Stimulated activated CD8-positive, alpha-beta memory T cell treated with anti-CD3 and anti-CD28 coated beads, Interleukin-4, amount 100 ng/mL, for 48 hours (primary cell): ENCODE measurements at regions not wholly inside any gene's neighbourhood (a gene's known extent, or its start where the extent isn't known, plus 50 kb on each side); places are given as distances from the start of the nearest gene placed in this dataset.

Experiments used
- DNase-seq: peaks from one replicate; pipeline ENCODE4 v3.0.0-alpha.2; 2020

DNA sequence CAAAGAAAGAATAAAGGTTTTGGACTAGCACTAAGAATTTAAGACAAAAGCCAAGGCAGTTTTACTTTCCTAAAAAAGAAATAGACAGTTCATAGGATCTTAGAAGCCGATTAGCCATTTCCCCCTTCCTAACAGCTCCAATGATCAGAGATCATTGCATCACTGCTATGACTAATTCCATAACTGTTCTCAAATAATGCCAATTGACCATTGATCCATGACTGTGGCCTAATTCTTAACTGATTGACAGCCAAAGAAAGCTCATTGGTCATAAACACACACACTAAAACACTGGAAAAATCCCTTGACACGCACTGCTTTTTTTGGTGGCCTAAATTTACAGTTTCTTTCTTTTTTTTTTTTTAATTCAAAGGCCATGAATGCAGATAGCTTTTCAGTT lies 345.0 kb upstream of the ACVR2A start:
- no peak for DNase-seq

DNA sequence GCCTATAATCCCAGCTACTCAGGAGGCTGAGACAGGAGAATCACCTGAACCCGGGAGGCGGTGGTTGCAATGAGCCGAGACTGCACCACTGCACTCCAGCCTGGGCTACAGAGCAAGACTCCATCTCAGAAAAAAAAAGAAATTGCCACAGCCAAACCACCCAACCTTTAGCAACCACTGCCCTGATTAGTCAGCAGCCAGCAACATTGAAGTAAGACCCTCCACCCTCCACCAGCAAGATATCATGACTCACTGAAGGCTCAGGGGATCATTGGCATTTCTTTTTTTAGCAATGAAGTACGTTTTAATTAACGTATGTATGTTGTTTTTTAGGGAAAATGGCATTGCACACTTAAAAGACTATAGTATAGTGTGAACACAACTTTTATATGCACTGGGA lies 349.1 kb upstream of the ACVR2A start:
- no peak for DNase-seq

DNA sequence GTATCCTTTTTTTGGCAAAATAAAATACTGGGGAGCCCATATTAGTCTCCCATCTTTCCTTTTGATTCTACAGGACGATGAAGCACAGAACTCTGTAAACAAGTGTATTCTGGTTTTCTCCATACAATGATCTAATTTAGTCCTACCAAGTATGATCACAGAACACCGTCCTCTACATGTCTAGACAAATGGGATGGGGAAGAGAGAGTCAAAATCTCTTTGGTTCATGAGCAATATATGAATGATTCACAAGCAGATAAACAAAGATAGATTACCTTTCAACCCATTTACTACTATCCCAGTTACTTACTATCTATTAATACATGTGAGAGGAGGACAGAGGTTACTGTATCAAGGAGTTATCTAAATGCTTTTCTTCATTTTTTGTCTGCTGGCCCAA lies 352.4 kb upstream of the ACVR2A start:
- DNase-seq: no peak

DNA sequence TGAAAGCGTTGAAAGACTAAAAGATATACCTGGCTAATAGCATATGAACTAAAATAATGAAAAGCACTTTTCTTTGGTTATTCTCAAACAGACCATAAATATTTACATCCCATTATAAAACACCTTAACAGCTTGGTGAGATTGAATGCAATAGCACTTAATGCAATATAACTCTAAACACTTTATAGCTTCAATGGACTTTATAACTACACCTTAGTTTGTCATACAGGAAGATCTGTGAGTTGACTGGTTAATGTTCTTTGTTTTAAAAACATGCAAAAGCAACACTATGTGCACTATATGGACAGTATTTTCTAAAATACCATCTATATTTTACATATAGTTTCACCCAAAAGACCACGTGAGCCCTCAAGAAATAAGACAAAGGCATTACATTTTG lies 353.3 kb upstream of the ACVR2A start:
- DNase-seq: no peak

DNA sequence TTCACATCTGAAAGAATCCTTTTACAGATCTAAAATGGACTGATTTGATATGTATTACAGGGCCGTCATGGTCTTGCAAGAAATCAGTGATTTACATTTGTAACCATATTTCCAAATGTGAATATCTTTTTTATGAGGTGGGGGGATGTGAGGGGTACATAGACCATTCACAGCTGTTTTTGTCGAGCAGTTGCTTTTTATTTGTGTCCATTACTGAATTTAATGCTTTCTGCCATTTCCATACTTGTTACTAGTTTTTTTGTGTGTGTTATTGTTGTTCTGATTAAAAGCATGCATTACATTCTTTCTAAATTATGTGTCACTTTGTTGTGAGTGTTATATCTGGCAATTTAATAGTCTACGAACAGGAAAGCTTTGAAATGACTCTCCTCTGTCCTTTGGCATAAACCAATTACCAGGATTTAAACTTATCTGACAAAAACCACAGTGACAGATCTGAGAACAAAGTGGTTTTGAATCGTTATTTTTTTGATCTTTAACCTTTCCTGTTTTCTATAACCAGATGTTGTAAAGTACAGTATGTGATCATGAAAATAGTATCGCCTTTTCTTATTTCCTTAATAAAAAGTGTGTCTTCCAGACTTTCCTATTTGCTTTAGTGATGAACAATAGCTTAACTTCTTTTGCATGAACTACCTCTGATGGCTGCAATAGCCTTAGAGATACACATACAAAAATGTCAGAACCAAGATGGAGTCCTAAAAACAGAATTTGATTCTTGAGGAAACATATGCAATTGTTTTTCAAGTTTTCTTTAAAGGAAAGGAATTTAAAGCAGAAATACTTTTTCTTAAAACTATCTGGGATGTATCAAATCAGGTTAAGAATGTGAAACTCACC lies 354.2 kb upstream of the ACVR2A start:
- no peak for DNase-seq

DNA sequence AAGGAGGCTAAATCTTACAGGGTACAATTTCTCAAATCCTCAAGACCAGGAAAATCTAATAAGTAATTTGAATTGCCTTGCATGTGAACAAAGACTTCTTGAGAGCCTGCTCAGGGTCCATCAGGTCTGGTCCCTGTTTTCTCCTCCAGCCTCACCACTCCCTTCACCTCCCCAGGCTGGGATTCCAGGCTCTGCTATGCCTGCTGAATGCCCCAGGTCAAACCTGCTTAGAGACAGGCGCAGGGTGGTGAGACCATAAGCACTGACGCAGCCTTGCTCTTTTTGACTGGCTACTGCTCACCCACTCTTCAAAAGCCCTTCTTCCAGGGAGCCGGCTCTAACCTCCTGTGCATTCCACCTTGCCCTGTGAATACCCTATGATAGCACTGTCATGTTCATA lies 356.4 kb upstream of the ACVR2A start:
- no peak for DNase-seq

DNA sequence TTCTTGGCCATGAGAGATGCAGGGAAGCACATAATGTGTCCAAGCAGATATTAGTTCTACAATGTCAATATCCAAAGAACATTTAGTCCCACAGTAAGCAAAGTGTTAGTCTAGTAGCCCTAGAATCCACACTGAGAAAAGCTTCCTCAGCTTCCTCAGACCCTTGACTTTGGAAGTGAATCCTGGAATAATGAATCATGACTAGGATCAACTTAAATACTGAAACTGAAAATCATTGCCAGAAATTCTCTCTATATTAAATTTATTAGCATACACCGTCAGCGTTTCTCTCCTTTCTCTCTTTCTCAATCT lies 356.9 kb upstream of the ACVR2A start:
- DNase-seq: no peak

DNA sequence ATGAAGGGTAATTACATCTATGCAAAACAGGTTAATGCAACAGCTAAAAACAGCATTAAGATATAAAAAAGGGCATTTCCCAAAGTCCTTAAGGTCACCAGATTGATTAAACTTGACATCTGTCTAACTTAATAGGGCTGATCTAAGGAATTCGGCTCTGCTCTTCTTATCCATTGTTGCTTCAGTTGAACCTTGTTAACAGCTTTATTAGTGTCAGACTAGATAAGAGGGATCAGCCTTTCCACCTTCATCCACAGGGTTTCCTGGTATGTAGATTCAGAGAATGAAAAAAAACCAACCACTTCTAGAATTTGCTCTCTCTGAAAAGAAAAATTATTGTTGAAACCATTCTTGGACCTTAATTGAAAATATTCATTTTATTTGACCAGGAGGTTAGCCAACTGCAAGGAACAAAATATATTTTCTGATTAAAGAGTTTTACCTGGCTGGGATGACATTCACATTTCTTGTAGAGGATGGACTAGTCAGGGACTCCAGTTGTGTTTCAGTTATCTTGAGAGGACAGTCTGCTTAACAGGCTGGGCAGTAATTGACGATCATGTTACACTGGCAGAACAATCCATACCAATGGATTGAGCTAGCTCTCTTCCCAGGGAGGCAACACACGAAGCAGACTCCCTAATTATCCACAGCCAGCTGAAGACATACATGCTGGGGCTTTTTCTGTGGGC lies 357.4 kb upstream of the ACVR2A start:
- DNase-seq: no peak

DNA sequence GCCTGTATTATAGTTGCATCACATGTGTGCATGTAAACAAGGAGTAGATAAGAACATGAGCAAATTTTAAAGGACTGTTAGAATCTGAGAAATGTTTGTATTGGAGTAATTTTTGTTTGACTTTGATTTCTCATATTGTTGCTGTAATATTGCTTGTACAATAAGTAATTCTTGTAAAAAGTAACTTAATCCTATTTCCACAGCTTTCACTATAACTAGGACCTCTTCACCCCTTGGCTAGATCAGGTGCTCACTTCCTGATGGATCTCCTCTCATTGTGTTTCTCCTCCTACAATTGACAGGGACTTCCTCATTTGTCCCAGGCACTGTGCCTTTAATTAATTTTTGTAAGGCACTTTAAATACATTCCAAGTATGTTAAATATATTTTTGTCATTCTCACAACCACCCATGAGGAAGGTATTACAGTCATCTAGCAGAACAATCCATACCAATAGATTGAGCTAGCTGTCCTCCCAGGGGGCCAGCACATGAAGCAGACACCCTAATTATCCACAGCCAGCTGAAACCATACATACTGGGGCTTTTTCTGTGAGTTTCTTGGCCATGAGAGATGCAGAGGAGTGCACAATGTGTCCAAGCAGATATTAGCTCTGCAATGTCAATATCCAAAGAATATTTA lies 359.5 kb upstream of the ACVR2A start:
- no peak for DNase-seq

DNA sequence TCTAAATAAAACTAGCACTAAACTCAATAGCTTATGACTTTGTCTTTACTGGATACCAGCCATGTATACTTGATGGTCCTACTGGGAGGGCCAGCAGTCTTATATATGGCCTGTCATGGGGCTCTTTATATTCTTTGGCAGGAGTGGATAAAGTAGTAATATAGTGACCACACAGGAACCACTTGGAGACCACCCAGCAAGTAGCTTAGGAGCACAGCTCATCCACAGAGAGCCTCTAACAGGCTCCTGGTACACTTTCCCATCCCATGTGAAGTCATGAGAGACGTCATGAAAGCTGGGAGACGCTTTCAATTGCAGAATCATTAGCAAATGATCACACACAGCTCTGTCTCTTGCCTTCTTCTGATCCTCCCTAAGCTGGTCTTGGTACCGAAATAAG lies 360.9 kb upstream of the ACVR2A start:
- DNase-seq: no peak

DNA sequence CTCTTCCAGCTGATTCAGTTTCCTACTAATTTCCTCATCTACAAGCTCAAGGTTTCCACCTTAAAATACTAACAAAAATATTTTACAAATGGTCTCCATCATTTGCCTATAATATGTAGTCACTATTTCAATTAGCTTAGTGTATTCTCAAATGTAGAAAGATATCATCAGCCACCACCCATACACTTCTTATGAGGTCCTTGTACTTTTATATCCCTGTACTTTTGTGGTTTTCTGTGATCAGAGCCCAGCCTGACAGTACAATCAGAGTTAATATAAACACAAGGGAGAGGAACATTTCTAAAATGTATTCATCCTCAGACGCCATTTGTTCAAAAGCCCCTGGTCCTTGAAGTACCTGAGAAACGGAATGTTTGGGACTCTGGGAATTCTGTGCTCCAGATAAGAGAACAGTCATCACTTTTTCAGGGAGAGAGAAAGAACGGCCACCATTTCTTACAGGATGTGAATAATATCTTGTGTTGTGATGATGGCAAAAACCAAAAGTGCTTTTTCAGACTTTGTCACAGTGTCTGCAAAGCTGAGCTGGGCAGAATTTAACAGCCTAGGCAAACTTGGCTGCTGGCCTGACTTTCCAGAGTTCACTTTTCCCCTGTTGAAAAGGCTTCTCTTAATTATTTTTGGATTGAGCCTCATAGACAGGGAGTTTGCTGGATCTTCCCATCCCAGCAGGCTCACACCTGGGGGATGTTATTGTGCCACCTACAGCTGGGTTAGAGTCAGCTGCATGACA lies 361.7 kb upstream of the ACVR2A start:
- DNase-seq: no peak

DNA sequence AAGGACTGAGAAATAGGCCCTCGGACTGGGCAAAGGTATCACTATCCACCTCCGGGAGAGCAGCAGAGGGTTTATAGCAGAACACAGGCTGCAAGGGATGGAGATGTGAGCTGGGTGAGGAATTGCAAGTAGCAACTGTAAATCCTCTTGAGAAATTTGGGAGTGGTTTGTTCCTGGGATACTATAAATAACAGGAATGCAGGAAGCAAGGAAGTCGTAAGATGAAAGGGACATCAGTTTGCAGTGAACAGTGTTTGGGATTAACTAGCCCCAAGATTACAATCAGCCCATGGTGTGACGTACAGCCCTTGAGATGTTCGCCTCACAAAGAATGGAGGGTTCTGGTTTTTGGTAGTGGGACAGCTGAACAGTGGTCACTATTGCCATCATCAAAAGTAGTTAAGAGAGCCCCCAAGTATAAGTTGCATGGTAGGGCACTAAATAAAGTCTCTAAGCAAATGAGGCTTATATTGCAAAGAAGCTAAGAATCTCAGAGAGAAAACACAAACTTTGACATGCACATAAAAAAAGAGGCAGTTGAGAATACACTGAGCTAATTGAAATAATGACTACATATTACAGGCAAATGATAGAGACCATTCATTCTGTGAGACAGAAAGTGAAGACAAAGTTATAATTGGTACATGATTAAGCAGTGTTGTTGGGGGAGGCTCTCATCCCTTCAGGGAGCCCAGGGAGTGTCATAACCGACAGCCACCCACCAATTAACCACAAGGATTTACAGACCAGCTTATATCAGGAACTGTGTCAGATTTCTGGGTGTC lies 362.5 kb upstream of the ACVR2A start:
- no peak for DNase-seq

DNA sequence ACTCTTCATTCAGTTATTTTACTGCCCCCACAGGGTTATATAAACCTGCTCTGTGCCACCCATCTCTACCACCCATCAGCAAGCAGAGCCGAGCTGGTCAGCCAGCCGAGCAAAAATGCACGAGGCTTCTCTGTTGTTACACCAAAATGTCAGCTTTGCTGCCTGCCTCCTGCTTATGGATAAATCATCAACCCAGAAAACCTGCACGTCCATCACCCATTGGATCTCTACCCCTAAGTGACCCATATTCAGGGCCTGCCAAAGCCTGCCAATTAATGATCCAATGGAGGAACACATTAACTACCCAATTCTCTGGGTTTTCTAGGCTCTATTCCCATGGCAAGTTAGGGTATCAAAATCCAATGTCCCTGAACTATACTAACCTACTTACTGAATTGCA lies 365.5 kb upstream of the ACVR2A start:
- no peak for DNase-seq

DNA sequence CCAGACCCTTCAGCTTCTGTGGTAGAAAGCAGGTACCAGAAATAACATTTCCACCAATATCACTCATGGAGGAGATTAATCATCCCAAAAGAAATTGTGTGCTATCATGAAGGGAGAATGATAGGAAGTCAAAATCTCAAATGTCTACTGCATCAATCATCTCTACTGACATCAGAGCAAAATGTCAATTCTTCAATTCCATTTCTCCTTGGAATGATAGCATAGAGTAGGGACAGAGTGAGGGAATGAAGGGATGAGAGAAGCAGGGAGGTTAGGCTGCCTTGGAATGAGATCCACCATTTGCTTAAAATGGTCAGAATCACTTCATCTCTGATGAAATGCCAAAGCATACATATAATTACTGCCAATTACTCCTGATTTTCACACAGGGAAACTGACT lies 371.8 kb upstream of the ACVR2A start:
- DNase-seq: no peak

DNA sequence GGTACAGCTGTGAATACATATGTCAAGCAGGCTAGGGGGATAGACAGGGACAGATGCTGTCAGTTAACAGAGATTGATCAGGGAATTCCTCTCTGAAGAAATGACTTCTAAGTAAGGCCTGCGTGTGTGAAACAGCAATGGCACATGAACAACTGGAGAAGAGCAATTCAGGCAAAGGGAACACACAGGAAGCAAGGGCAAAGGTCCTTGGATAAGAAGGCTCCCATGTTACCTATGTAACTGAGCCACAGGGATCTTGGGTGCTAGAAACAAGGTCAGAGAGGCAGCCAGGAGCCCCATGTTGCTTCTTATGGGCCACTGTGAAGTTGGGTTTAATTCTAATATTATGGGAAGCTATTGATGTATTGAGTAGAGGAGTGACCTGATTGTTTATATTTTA lies 373.7 kb upstream of the ACVR2A start:
- DNase-seq: no peak

DNA sequence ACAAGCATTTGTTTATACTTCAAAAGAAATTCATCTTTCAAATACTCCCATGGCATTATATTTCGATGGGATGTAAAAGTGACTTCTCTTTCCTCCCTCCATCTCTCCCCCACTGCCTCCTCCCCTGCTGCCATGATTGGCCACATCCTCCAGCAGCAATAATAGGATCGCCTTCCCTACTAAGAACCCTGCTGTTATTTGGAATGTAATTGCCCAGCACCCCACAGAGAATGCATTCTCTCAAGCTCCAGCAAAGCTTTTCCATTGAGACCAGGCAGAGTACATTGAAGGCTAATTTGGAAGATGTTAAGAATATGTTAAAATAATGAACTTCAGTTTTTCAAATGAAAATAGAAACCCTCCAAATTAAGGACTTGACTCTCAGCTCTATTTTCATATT lies 375.4 kb upstream of the ACVR2A start:
- no peak for DNase-seq

DNA sequence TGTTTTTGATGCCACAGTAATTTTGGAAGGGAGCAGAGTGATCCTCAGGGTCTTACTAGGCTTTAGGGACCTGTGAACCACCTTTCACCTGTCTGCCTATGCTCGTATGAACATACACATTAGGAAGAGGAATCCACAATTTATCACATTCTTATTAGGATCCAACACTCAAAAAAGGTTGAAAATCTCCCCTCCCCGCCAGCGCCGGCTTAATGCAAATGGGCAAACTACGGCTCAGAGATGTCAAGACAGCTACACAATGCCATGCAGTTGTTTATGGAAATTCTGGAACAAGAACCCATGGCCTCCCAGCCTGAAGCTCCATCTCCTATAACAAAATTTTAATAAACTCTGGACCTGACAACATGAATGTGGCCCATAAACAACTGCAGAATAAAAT lies 375.9 kb upstream of the ACVR2A start:
- DNase-seq: no peak

DNA sequence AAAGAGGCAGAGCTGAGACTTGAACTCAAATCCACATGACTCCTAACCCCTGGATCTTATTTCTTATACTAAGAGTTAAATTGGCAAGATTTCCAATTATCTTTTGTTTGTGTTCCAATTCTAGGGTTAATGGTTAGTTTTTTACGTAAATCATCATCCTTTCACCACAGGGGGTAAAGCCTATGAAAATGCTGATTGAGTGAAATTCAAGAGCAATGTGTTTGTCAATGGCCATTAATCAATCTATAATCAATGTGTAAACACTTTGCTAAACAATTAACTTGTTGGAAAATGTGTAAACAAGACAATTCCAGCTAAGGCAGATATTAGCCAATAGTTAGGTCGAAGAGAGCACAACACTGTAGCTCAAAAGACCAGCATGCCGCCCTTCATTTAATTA lies 376.5 kb upstream of the ACVR2A start:
- DNase-seq: no peak

DNA sequence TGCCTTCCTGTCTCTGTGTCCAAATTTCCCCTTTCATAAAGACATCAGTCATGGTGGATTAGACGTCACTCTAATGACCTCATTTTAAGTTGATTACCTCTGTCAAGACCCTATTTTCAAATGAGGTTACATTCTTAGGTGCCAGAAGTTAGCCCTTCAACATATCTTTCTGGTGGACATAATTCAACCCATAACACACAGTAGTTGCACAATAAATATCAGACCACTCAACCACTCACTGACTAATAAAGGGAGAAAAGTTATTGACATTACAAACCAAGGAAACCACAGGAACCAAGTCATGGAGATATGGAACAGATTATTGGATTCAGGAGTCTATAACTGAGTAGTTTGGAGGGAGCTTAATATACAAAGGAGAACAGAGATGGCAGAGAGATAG lies 377.4 kb upstream of the ACVR2A start:
- DNase-seq: no peak

DNA sequence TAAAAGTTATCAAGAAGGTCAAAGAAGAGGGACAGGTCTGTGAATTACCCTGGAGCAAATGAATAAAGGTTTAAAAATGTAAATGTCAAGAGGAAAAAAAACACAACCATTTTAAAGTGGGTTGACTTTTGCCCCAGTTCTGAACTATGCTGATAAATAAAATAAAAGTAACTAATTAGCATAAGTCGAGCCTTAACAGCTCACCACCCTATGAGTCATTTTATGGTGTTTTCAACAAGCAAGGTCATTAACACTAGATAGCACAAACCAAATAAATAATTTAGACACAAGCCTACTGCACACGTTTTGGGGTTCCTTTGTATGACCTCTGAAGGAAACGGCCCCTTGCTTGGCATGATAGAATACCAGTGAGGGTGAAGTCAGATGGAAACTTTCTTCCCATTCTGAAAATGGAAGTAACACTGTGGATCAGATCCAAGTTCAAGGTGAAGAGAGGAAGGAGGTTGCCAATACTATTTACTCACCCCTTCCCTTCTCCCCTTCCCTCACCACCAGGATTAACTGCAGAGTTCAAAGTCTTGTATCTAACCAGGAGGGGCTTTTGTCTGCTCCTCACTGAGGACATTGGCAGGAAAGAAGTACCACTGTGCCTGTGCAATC lies 380.0 kb upstream of the ACVR2A start:
- no peak for DNase-seq

DNA sequence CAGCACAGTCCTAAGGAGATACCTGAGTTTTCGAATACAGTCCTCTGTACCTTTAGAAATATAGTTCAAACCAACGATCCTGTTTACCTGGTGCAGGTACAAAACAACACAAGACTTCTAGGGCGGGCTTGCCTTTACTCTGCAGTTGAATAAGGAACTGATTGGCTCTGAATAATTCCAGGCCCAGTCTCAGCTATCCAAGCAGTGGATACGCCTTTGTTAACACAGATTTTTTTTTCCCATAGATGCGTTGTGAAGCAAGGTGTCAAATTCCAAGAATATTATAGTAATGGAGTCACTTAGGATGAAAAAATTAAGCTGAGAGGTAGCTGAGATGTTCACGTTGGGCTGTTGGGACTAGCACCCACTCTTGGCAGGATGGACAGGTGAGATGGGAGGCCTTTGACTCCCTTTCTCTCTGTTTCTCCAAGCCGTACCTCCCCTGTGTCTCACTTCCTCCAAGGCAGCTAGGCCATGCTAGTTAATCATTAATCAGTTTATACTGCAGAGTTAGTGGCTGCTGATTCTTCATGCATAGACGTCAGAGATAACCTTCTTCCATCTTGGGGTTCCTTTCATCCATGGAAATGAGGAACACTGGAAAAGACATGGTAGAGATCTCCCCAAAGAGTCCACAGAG lies 380.8 kb upstream of the ACVR2A start:
- no peak for DNase-seq

DNA sequence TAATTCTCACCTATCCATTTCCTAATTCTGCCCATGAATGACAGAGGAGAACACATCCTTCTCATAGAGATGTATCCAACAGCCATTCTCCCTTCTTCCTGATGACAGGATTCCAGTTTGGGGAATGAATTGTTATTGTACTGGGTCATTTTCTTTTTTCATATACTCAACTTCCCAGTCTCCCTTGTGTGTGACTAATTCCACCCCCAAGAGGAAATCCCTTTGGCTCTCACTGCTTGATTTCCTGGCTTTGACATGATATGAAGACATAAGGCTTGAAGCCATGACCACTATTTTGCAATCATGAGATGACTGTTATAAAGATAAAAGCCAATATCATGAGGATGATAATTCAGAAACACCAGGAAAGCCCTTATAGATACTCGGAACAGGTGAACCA lies 384.7 kb upstream of the ACVR2A start:
- DNase-seq: no peak
